ENCODE measurements at regions not wholly inside any gene's neighbourhood (a gene's known extent, or its start where the extent isn't known, plus 50 kb on each side); places are given as distances from the start of the nearest gene placed in this dataset.

DNA sequence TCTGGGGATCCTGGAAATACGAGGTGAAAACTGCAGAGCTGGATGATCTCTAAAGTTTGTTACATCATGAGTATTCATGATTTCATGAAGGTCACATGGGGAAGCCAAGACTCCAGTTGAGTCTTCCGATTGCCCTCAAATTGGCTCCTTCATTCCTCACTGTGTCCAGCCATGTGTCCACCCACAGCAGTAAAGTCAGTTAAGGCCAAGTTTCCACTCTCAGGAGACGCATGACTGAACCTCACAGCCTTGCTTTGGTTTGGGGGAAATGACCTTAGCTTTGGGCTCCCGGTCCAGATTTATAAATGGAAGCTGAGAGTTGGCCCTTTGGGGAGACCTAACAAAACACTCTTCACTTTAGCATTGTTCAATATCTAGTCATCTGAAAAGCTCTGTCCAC is 289.7 kb upstream of the MCTP2 start:
- TF ChIP-seq, protein P1, sequence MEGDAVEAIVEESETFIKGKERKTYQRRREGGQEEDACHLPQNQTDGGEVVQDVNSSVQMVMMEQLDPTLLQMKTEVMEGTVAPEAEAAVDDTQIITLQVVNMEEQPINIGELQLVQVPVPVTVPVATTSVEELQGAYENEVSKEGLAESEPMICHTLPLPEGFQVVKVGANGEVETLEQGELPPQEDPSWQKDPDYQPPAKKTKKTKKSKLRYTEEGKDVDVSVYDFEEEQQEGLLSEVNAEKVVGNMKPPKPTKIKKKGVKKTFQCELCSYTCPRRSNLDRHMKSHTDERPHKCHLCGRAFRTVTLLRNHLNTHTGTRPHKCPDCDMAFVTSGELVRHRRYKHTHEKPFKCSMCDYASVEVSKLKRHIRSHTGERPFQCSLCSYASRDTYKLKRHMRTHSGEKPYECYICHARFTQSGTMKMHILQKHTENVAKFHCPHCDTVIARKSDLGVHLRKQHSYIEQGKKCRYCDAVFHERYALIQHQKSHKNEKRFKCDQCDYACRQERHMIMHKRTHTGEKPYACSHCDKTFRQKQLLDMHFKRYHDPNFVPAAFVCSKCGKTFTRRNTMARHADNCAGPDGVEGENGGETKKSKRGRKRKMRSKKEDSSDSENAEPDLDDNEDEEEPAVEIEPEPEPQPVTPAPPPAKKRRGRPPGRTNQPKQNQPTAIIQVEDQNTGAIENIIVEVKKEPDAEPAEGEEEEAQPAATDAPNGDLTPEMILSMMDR (IDR thresholded peaks at IDR 0.05; ENCODE audit: insufficient read depth, low read depth, low read length): no peak
- TF ChIP-seq EZH2 (IDR thresholded peaks at IDR 0.05; ENCODE audit: insufficient read depth, low read length): no peak
